Stimulated activated CD8-positive, alpha-beta memory T cell treated with anti-CD3 and anti-CD28 coated beads, Interleukin-15, amount 100 ng/mL, for 24 hours (primary cell): ENCODE measurements at regions not wholly inside any gene's neighbourhood (a gene's known extent, or its start where the extent isn't known, plus 50 kb on each side); places are given as distances from the start of the nearest gene placed in this dataset.

Experiments used
- DNase-seq: peaks from one replicate; pipeline ENCODE4 v3.0.0-alpha.2; 2020; ENCODE audit warnings: low read depth

DNA sequence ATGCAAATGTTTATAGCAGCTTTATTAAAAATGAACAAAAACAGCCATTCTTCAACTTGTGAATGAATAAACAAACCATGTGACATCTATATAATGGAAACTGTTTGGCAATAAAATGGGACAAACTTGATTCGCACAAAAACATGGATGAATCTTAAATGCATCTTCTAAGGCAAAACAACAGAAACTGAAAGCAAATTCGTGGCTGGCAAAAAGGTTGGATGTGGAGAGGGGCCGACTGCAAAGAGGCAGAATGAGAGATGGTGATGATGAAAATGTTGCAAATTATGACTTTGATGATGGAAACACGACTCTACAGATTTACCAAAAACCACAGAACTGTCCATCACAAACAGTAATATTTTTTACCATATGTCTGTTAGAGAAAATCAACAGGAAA, 327.0 kb upstream of the NR5A2 start:
- no peak for DNase-seq

GRCh38 chr1:199701726-199702125, 325.8 kb upstream of the NR5A2 start:
- no peak for DNase-seq

DNA sequence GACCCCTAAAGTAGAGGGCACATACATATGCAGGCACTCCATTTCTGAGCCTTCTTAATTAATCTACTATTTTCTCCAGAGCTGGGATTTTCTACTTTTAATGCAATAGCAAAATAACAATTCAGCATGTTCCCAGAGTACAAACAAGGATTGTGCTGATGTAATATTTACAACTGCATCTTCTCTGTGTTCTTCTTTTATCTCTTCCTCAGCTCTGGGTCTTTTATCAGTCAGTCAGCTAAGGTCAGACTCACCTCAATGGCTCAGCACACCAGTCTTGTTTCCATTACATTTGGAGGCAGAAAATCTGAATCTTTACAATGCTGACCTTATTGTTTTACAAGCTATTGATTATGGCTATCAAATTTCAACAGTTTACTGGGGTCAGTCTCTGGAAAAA, 323.3 kb upstream of the NR5A2 start:
- no peak for DNase-seq

- DNase-seq: no peak
Observed at GRCh38 chr1:199705825-199706224, 321.7 kb upstream of the NR5A2 start.

DNA sequence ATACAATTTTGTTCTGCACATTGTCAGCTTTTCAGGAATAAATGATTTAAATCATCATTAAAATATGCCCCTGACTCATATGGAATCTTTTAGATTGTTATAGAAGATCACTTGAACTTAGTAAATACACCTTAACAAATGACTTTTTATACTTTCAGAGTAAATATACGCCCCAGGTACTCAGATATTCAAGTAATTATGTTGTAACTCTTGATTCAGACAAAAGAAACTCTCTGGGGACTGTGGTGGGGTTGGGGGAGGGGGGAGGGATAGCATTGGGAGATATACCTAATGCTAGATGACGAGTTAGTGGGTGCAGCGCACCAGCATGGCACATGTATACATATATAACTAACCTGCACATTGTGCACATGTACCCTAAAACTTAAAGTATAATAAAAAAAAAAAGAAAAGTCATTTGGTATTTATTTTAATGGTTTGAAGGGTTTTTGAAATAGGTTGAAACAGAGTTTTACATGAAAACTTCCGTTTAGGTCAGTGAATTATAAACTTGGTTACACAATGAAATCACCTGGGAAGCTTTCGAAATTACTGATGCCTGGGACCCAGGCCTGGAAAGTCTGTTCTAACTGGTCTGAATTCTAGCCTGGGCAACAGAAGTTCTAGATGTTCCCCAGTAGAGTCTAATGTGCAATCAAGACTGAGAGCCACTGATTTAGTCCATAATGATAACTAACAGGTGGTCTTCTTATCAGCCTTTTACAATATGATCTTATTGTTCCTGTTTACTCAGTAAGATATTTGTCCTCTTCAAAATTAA, 320.5 kb upstream of the NR5A2 start:
- DNase-seq: no peak

DNA sequence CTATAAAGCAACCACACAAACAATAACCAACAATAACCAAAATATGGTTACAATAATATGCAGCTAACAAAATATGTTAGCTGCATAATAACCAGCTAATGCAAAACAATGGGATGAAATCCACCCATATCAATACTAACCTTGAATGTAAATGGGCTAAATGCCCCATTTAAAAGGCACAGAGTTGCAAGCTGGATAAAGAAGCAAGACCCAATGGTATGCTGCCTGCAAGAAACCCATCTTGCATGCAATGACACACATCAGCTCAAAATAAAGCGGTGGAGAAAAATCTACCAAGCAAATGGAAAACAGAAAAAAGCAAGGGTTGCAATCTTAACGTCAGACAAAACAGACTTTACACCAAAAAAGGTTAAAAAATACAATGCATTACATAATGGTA, 316.5 kb upstream of the NR5A2 start:
- DNase-seq: no peak

DNA sequence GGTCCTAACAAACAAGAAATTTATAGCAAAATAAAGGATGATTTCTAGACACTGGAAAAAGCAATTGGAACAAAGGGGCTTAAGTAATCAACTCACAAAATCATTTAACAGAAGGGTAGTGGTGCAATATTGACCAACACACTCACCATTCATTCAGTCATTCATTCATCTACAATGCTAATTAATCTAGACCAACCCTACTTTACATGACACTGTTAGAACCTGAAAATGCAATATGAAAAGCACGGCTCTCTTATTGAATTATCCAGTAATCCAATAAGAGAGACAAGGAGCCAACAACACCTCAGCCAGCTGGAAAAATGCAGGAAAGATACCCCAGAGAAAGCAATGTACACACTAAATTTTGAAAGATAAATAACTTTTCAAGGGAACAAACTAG, 310.8 kb upstream of the NR5A2 start:
- no peak for DNase-seq

GRCh38 chr1:199719156-199719842, 308.2 kb upstream of the NR5A2 start:
- no peak for DNase-seq

DNA sequence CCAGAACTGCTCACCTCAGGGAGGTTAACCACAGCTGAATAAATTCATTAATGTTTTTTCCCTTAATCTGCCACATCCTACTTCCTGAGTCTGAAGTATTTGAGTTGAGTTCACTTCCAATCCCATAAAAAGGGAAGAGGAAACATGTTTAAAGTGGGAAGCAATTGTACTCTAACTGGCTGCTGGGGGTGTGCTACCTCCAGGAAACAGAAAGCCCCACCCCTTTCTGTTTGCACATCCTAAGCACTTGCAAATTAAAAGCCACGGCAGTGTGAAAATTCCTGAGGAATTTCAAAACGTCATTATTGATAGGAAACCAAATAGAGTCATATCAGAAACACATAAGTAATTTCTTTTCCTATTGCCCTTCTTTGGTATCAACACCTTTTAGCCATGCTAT, 307.0 kb upstream of the NR5A2 start:
- DNase-seq: no peak

GRCh38 chr1:199721001-199721400, 306.5 kb upstream of the NR5A2 start:
- DNase-seq: no peak

- DNase-seq: no peak
Observed at GRCh38 chr1:199723250-199723956, 304.1 kb upstream of the NR5A2 start.

DNA sequence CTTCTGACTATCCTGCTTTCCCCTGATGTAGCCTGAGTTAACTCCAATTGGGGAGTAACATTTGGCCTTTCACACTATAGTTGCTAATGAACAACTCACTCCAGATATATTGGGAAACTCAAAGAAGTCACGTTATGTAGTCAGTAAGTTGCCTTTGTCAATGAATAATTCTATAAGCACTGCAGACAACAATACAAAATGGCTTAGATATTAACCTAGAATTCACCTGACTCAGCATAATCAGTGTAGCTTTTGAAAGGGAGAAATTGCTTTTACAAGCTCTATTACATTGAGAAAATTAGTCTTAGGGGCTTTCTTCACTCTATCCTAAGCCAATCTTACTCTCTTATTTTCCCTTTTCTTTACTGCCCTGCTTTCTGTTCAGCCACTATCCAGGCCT, 303.5 kb upstream of the NR5A2 start:
- DNase-seq: no peak

DNA sequence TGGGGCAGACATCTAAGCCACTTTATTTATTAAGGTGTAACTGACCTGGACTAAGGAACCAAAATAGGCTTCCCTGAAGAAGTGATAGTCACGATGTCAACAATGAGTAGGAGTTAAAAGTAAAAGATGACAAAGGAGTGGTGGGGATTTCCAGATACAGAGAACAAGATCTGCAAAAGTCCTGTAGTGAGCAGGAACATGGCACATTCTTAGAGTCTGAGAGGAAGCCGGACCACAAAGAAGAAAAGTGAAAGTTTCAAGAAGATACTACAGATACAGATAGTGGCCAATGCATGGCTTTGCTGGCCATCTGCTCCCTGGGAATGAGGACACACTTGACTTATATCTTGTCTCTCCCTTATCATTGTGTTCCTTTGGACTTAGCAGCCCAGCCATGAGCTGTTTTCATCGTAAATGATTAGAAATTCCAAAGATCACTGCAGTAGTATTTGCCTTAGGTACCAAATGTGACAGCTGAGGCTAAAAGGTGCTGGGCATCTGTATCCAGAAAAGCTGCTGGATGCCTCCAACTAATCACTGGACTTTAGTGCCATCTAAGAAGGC, 302.4 kb upstream of the NR5A2 start:
- DNase-seq: no peak

GRCh38 chr1:199727682-199728081, 299.8 kb upstream of the NR5A2 start:
- no peak for DNase-seq

DNA sequence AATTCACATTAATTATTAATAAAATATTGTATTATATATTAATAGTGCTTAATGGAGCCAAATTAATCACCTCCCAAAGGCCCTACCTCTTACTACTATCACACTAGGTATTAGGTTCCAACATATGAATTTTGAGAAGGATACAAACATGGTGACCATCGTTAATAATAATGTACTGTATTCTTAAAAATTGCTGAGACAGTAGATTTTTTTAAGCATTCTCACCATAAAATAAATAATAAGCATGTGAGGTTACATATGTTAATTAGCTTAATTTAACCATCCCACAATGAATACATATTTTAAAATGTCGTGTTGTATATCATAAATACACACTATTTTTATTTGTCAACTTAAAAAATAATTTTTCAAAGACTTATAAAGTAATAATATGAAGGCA, 299.2 kb upstream of the NR5A2 start:
- DNase-seq: no peak

- DNase-seq: no peak
Observed at GRCh38 chr1:199733125-199733524, 294.4 kb upstream of the NR5A2 start.

DNA sequence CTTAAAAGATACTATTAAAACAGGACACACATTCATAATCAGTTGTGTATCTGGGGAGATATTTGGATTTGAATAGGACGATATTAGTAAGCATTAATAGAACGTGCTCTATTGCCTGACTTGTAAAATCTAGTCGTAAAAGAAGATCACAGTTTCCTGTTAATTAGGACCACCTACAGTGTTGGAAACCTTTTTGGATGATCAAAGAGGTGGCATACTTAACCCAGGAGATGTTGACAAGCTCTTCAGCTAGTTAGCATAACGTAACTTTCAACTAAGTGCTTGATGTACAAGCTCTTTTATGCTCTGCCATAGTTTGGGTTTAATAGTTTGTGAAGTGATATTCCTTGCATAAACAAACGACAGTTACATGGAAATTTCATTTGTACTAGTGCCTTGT, 293.3 kb upstream of the NR5A2 start:
- DNase-seq: no peak

DNA sequence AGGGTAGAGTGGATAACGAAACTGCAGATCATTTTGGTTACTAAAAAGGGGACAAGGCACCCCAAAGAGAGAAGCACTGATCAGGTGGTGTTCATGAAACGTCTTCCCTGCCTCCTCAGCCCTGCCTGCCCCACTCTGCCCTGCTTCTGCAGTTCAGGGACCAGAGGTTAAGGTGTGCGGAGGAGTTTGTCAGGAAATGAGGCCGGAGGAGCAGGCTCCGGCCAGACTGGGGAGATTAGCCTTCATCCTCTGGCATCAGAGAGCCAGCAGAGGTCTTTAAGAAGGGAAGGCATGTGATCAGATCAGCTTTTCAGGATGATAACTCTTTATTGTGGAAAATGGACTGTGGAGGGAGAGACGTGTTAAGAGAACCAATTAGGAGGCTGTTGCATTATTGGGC, 291.9 kb upstream of the NR5A2 start:
- DNase-seq: no peak

- DNase-seq: no peak
Observed at GRCh38 chr1:199736646-199737045, 290.9 kb upstream of the NR5A2 start.

DNA sequence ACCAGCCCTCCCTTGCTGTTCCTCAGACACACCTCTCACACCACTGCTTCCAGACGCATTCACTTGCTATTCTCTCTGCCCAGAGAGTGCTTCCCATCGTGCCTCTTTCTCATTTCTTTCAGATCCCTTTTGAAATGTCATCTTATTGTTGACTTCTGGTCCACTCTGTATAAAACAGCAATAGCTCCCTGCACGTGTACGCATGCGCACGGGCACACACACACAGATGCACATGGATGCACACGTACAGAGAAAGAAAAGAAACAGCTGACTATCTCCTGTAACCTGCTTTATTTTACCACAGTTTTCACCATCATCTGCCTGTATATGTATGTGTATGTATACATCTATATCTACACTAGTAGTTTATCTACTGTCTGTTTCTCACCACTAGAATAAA, 285.9 kb upstream of the NR5A2 start:
- no peak for DNase-seq

GRCh38 chr1:199742547-199742946, 285.0 kb upstream of the NR5A2 start:
- DNase-seq: no peak

DNA sequence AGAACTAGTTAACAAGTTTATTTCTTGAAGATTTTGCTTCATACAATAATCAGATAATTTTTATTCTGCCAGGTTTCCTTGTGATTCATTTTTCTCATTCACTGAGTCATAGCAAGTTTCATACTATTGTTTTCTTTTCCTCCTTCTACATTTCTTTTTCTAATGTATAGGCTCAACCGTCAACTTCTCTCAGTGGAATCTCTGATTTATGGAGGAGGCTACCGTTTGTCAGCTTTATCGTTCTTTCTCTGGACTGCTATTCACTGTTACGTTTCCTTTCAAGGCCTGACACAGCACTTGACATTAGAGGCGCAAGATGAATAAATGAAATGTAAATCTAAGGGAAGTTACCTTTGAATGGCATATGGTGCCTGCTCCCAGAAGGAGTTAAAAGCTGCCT, 284.3 kb upstream of the NR5A2 start:
- no peak for DNase-seq
